GM13976 (cell line): ENCODE measurements at regions not wholly inside any gene's neighbourhood (a gene's known extent, or its start where the extent isn't known, plus 50 kb on each side); places are given as distances from the start of the nearest gene placed in this dataset.

Experiments
- DNase-seq: peaks from one replicate; pipeline ENCODE4 v3.0.0; 2012; ENCODE audit warnings: low spot score
- in situ Hi-C: fragments of 300-500 bp; cut with MboI; formaldehyde crosslinking; loops from one replicate; pipeline ENCODE4 v1.12.0; 2022; ENCODE audit warnings: low sequenced_read_pairs, mixed read lengths, inconsistent platforms; ENCODE audit not compliant: unreplicated experiment
- TF ChIP-seq, protein P1 (sequence below): IDR thresholded peaks from 2 replicates; pipeline ENCODE4 v1.5.1; 2012; ENCODE audit warnings: borderline replicate concordance, mild to moderate bottlenecking; ENCODE audit not compliant: insufficient read depth; ENCODE audit errors: extremely low read depth, missing control alignments, control extremely low read depth

- in situ Hi-C loops: no loop called here
- DNase-seq: no peak
- TF ChIP-seq, protein P1, sequence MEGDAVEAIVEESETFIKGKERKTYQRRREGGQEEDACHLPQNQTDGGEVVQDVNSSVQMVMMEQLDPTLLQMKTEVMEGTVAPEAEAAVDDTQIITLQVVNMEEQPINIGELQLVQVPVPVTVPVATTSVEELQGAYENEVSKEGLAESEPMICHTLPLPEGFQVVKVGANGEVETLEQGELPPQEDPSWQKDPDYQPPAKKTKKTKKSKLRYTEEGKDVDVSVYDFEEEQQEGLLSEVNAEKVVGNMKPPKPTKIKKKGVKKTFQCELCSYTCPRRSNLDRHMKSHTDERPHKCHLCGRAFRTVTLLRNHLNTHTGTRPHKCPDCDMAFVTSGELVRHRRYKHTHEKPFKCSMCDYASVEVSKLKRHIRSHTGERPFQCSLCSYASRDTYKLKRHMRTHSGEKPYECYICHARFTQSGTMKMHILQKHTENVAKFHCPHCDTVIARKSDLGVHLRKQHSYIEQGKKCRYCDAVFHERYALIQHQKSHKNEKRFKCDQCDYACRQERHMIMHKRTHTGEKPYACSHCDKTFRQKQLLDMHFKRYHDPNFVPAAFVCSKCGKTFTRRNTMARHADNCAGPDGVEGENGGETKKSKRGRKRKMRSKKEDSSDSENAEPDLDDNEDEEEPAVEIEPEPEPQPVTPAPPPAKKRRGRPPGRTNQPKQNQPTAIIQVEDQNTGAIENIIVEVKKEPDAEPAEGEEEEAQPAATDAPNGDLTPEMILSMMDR: no peak
Measured at GRCh38 chr1:96233422-96233821, 488.2 kb upstream of the PTBP2 start.

GRCh38 chr1:96234299-96234698 lies 487.3 kb upstream of the PTBP2 start:
- DNase-seq: no peak
- TF ChIP-seq, protein P1: no peak
- in situ Hi-C loops: no loop called here

DNA sequence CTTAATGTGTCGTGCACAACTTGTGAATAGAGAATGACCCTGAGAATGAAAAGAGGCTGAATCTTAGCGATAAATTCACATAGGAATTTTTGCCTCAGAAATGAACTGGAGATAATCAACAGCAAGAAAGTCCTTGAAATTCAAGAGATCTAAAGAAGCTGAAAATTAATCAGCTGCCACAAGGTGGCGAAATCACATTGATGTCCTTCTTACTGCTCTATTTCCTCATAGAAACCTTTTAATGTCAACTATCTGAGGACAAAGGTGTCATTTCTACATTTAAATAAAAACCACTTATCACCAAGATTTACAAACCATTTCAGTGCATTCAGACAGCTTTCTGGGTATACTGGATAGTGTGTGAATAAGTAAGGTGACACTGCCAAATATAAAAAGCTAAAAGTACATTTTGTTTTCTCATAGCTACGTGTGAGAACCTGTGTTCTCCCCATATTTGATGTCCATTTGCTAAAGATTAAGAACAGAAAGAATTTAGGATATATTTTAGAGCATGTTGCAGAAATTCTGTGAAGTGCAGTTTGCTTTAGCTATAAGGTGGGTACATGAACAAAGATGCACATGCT lies 485.3 kb upstream of the PTBP2 start:
- TF ChIP-seq, protein P1: peak; percentile 39
- peak; percentile 23 for DNase-seq
- in situ Hi-C loops: no loop called here

GRCh38 chr1:96238426-96238825 lies 483.2 kb upstream of the PTBP2 start:
- DNase-seq: no peak
- TF ChIP-seq, protein P1: no peak
- in situ Hi-C loops: no loop called here

GRCh38 chr1:96240438-96240837 lies 481.1 kb upstream of the PTBP2 start:
- no peak for DNase-seq
- TF ChIP-seq, protein P1: no peak
- in situ Hi-C loops: no loop called here

DNA sequence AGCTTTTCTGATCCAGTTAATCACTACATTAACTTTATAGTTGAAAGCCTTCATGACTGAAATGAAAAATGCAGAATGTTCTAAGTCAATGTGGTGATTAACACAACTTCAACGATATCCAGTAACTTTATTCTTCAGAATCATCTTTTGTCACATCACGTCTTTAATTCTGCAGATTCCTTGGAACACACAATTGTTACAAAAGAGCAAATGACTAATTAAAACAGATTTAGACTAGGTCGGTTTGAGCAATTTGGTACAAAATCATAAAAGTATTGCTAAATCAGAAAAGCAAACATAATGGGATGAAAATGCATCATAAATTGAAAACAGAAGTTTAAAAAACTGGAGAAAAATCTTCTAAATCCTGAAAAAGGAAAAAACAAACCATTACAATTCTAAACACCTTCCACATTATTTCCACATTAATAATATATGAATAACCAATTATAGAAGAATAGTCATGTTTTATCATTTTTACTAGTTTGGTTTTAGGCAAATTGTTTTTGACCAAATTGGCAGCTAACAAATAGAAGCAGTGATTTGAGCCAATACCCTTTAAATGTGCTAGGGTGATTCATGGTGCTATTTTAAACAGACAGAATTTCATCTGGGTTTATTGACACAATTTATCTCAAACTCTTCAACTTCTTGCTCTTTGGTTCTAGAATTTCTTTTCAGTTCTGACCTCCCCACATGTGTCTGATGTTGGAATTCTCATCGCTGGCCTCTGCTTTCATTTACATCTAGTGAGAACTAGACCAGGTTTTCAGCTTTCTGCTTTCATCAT lies 468.1 kb upstream of the PTBP2 start:
- DNase-seq: no peak
- in situ Hi-C loops: no loop called here

More for the DNA sequence above, 468.1 kb upstream of the PTBP2 start:
- TF ChIP-seq, protein P1: no peak
